CD14-positive monocyte (primary cell): ENCODE measurements at regions not wholly inside any gene's neighbourhood (a gene's known extent, or its start where the extent isn't known, plus 50 kb on each side); places are given as distances from the start of the nearest gene placed in this dataset.

Source experiments
- DNase-seq, 3 donors: peaks; one replicate each; pipeline ENCODE4 v3.0.0-alpha.2; 2011 to 2022
- H2AFZ ChIP-seq: 2 replicates; pipeline ENCODE4 v1.6.0; 2012; ENCODE audit warnings: mild to moderate bottlenecking, low read depth, low read length, inconsistent platforms; ENCODE audit not compliant: insufficient read depth, poor library complexity, severe bottlenecking
- H3K27ac ChIP-seq, 2 donors: 1 replicate in 1 of 2; 2 replicates in 1 of 2; pipeline ENCODE4 v1.5.1; 2012 to 2013; ENCODE audit warnings: low read length in 2 of 2, control low read depth in 1 of 2, inconsistent platforms in 1 of 2, low read depth in 1 of 2, mild to moderate bottlenecking in 1 of 2
- H3K27me3 ChIP-seq, 2 donors: one replicate each; pipeline versions ENCODE4 v1.6.0 to v1.6.1; 2011 to 2013; ENCODE audit warnings: low read length in 2 of 2; ENCODE audit not compliant: control insufficient read depth in 2 of 2, insufficient read depth in 2 of 2
- H3K36me3 ChIP-seq, 2 donors: replicated peaks in 1 of 2; 1 replicate in 1 of 2; 2 replicates in 1 of 2; pipeline versions ENCODE4 v1.5.1 to v1.6.1; 2012 to 2013; ENCODE audit warnings: low read length in 2 of 2, control low read depth in 1 of 2, inconsistent platforms in 1 of 2, mild to moderate bottlenecking in 1 of 2; ENCODE audit not compliant: insufficient read depth in 2 of 2, control insufficient read depth in 1 of 2
- H3K4me1 ChIP-seq, 2 donors: 1 replicate in 1 of 2; 2 replicates in 1 of 2; pipeline versions ENCODE4 v1.5.1 to v1.6.1; 2012 to 2013; ENCODE audit warnings: low read length in 2 of 2, control low read depth in 1 of 2, inconsistent platforms in 1 of 2, mild to moderate bottlenecking in 1 of 2, moderate library complexity in 1 of 2; ENCODE audit not compliant: insufficient read depth in 2 of 2, control insufficient read depth in 1 of 2
- H3K4me2 ChIP-seq: replicated peaks from 2 replicates; pipeline ENCODE3; 2012; ENCODE audit warnings: low read length, moderate library complexity, mild to moderate bottlenecking; ENCODE audit not compliant: poor library complexity, severe bottlenecking; ENCODE audit errors: extremely low read depth
- H3K4me3 ChIP-seq, 3 experiments: fragments of 200-600 bp in 1 of 3; sonication (generic) in 1 of 3; replicated peaks in 1 of 3; 1 replicate in 2 of 3; 2 replicates in 1 of 3; pipeline ENCODE4 v1.5.1; 2011 to 2013; ENCODE audit warnings: low read length in 3 of 3, mild to moderate bottlenecking in 3 of 3, control low read depth in 2 of 3, low read depth in 2 of 3, inconsistent platforms in 1 of 3, moderate library complexity in 1 of 3
- H3K79me2 ChIP-seq: 2 replicates; pipeline ENCODE4 v1.6.0; 2012; ENCODE audit warnings: mild to moderate bottlenecking, control low read depth, inconsistent platforms, low read length, moderate library complexity; ENCODE audit not compliant: insufficient read depth
- H3K9ac ChIP-seq: 2 replicates; pipeline ENCODE4 v1.6.0; 2017; ENCODE audit warnings: low read length, mild to moderate bottlenecking; ENCODE audit not compliant: insufficient read depth, poor library complexity, severe bottlenecking
- H3K9me3 ChIP-seq, 2 donors: replicated peaks in 1 of 2; 1 replicate in 1 of 2; 2 replicates in 1 of 2; pipeline versions ENCODE4 v1.5.1 to v1.6.1; 2012 to 2013; ENCODE audit warnings: low read length in 2 of 2, control low read depth in 1 of 2; ENCODE audit not compliant: control insufficient read depth in 1 of 2, insufficient read depth in 1 of 2
- H4K20me1 ChIP-seq: 2 replicates; pipeline ENCODE4 v1.6.0; 2012; ENCODE audit warnings: mild to moderate bottlenecking, low read length, control low read depth, moderate library complexity; ENCODE audit not compliant: insufficient read depth
- H3K27ac Mint-ChIP-seq, 7 donors: one replicate each; pipeline ENCODE4 v1.8.0; 2020; ENCODE audit warnings: mild to moderate bottlenecking in 7 of 7, mixed read lengths in 7 of 7, moderate library complexity in 6 of 7, inconsistent platforms in 2 of 7
- H3K27me3 Mint-ChIP-seq, 3 donors: one replicate each; pipeline ENCODE4 v1.8.0; 2021 to 2022; ENCODE audit warnings: low read depth in 3 of 3, mild to moderate bottlenecking in 3 of 3, mixed read lengths in 3 of 3, moderate library complexity in 3 of 3, inconsistent platforms in 1 of 3
- H3K36me3 Mint-ChIP-seq, 2 donors: one replicate each; pipeline ENCODE4 v1.8.0; 2020; ENCODE audit warnings: mixed read lengths in 2 of 2, inconsistent platforms in 1 of 2, mild to moderate bottlenecking in 1 of 2
- H3K4me1 Mint-ChIP-seq: one replicate; pipeline ENCODE4 v1.8.0; 2020; ENCODE audit warnings: mild to moderate bottlenecking, mixed read lengths
- H3K4me3 Mint-ChIP-seq, 2 donors: one replicate each; pipeline ENCODE4 v1.8.0; 2020; ENCODE audit warnings: mild to moderate bottlenecking in 2 of 2, mixed read lengths in 2 of 2, moderate library complexity in 1 of 2
- H3K9me3 Mint-ChIP-seq, 7 donors: one replicate each; pipeline ENCODE4 v1.8.0; 2020 to 2022; ENCODE audit warnings: mixed read lengths in 7 of 7, mild to moderate bottlenecking in 6 of 7, moderate library complexity in 6 of 7, inconsistent platforms in 2 of 7
- CTCF ChIP-seq: fragments of 200-600 bp; IDR thresholded peaks from one replicate; pipeline ENCODE4 v1.8.0; 2022; ENCODE audit warnings: antibody characterized with exemption, mild to moderate bottlenecking
- WGBS: methylation state at CpG from one replicate; pipeline ENCODE4 v1.1.5; 2013; ENCODE audit warnings: missing lambda C conversion rate; ENCODE audit not compliant: insufficient coverage; 5-methylcytosine and 5-hydroxymethylcytosine counted together
- intact Hi-C, 2 donors: fragments of 100-400 bp; cut with micrococcal nuclease; formaldehyde crosslinking; loops; one replicate each; pipeline versions ENCODE4 v1.15.0 to v1.15.1; 2023

DNA sequence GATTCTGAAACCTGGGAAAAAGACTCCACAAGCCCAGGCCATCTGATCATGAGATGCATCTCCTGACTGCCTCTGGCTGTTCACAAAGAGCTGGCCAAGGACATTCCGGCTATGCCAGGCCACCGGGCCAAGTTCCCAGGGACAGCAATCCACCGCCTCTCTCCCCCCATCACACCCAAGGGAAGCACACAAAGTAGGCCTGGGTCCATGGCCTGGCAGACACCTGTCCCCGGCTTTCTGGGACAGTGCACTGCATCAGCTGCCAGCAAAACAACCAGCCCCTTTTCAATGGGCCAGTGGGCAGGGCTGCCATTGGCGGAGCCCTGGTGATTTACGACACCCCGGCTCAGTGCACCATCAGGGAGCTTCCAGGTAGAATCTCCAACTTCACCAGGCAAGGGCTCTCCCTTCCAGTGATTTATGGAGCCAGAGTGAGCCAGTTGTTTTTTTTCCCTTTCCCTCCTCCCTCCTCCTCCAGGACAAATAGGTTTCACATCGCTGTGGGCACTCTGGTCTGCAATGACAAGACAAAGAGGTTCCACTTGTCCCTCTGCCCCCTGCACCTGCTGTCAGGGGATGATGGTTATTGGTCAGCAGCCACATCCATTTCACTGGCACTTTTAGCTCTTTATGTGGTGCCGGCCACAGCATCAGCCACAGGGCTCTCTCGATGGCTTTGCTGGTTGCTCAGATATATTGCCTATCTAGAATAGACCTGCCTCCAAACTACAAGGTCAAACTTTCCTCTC lies 149.6 kb downstream of the SLC38A6 start:
- WGBS: 96% methylated on average over 9 of the region's 10 CpGs
- Histone ChIP-seq H3K27me3 (no peaks in the 10 kb centered on the region), H3K4me2 (no peak overlapping the region), H3K36me3 (no peaks in the 10 kb centered on the region), H3K9me3 (peaks cover 5 to 12% of the 10 kb centered on the region in 2 donors), H3K79me2 (no peaks in the 10 kb centered on the region), H2AFZ (no peak overlapping the region), H3K4me1 (peaks cover 0 to 6% of the 10 kb centered on the region in 2 donors), H3K4me3 (no peak overlapping the region), H3K9ac (no peak overlapping the region), H3K27ac (no peak overlapping the region), H4K20me1 (no peaks in the 10 kb centered on the region)
- intact Hi-C loops: no loop called here
- H3K9me3 Mint-ChIP-seq: peaks cover 14 to 30% (median 23%) of the 10 kb centered on the region in 7 donors
- TF ChIP-seq CTCF: no peak
- peaks cover 16% of the 10 kb centered on the region for H3K4me1 Mint-ChIP-seq
- peaks cover 1 to 6% (median 2%) of the 10 kb centered on the region in 3 donors for H3K27me3 Mint-ChIP-seq
- H3K27ac Mint-ChIP-seq: no peak overlapping the region
- no peaks in the 10 kb centered on the region for H3K36me3 Mint-ChIP-seq
- no peak overlapping the region for H3K4me3 Mint-ChIP-seq
- DNase-seq: no peak

GRCh38 chr14:61129168-61129745 lies 148.2 kb downstream of the SLC38A6 start:
- 95% methylated on average over 4 of the region's 4 CpGs for WGBS
- H4K20me1 ChIP-seq: no peaks in the 10 kb centered on the region
- peaks cover 0 to 6% of the 10 kb centered on the region in 2 donors for H3K4me1 ChIP-seq
- no peaks in the 10 kb centered on the region for H3K36me3 ChIP-seq
- Mint-ChIP-seq H3K4me1 (peaks cover 16% of the 10 kb centered on the region), H3K27me3 (peaks cover 1 to 8% (median 2%) of the 10 kb centered on the region in 3 donors), H3K9me3 (peaks cover 10 to 18% (median 14%) of the 10 kb centered on the region in 7 donors), H3K36me3 (no peaks in the 10 kb centered on the region), H3K4me3 (no peak overlapping the region), H3K27ac (peak overlapping the region in 1 of 7 donors; percentile 36)
- TF ChIP-seq CTCF: no peak
- no peak overlapping the region for H3K27ac ChIP-seq
- no peak overlapping the region for H3K4me2 ChIP-seq
- no peak overlapping the region for H3K4me3 ChIP-seq
- intact Hi-C loops: no loop called here
- H3K79me2 ChIP-seq: no peaks in the 10 kb centered on the region
- H3K9me3 ChIP-seq: peaks cover 5 to 12% of the 10 kb centered on the region in 2 donors
- DNase-seq: no peak
- H3K27me3 ChIP-seq: no peaks in the 10 kb centered on the region
- H2AFZ ChIP-seq: no peak overlapping the region
- no peak overlapping the region for H3K9ac ChIP-seq
